Erythroblast (primary cell): ENCODE measurements at regions not wholly inside any gene's neighbourhood (a gene's known extent, or its start where the extent isn't known, plus 50 kb on each side); places are given as distances from the start of the nearest gene placed in this dataset.

Experiments used
- GATA1 ChIP-seq: IDR thresholded peaks from 2 replicates; pipeline ENCODE4 v1.6.1; 2011; ENCODE audit warnings: low read depth, mild to moderate bottlenecking, control low read depth, low read length, moderate library complexity
- POLR2A ChIP-seq: IDR thresholded peaks from 2 replicates; pipeline ENCODE4 v1.6.1; 2011; ENCODE audit warnings: mild to moderate bottlenecking, low read length

DNA sequence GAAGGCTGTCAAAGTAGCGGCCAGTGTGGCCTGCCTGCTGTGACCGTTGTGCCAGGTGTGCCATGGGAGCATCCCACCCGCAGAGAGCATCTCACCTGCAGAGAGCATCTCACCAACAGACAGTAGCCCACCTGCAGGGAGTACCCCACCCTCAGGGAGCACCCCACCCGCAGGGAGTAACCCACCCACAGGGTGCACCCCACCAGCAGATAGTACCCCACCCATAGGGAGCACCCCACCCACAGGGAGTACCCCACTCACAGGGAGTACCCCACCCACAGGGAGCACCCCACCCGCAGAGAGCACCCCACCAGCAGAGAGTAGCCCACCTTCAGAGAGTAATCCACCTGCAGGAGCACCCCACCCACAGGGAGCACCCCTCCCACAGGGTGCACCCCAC lies 476.5 kb downstream of the TCERG1L start:
- TF ChIP-seq POLR2A: no peak
- TF ChIP-seq GATA1: no peak
